Tibial artery (tissue), 4 donors: ENCODE measurements at regions not wholly inside any gene's neighbourhood (a gene's known extent, or its start where the extent isn't known, plus 50 kb on each side); places are given as distances from the start of the nearest gene placed in this dataset.
"Not testable (repeated sequence)": the region's sequence is repeated elsewhere in the genome, so short reads cannot be mapped to it uniquely, and the experiment has no call there.

Experiments
- DNase-seq, 2 donors: peaks; one replicate each; pipeline ENCODE4 v3.0.0-alpha.2; 2019
- H3K27ac ChIP-seq, 2 donors: fragments of 200-600 bp; sonication (generic) in 1 of 2; 1 replicate in 1 of 2; 2 replicates in 1 of 2; pipeline ENCODE4 v1.5.1; 2018 to 2019; ENCODE audit warnings: mild to moderate bottlenecking in 1 of 2
- H3K27me3 ChIP-seq, 2 donors: fragments of 200-600 bp; sonication (generic) in 1 of 2; one replicate each; pipeline versions ENCODE4 v1.5.1 to v1.6.0; 2016 to 2019
- H3K36me3 ChIP-seq, 3 donors: fragments of 200-600 bp; sonication (generic) in 2 of 3; one replicate each; pipeline ENCODE4 v1.5.1; 2016 to 2019; ENCODE audit warnings: mild to moderate bottlenecking in 2 of 3
- H3K4me1 ChIP-seq, 4 donors: fragments of 200-600 bp; sonication (generic) in 2 of 4; 1 replicate in 3 of 4; 2 replicates in 1 of 4; pipeline ENCODE4 v1.5.1; 2016 to 2019
- H3K4me3 ChIP-seq, 2 donors: fragments of 200-600 bp; sonication (generic) in 1 of 2; 1 replicate in 1 of 2; 2 replicates in 1 of 2; pipeline ENCODE4 v1.5.1; 2018 to 2019; ENCODE audit warnings: mild to moderate bottlenecking in 2 of 2
- H3K9me3 ChIP-seq, 3 donors: fragments of 200-600 bp; sonication (generic) in 1 of 3; one replicate each; pipeline ENCODE4 v1.5.1; 2016 to 2019
- CTCF ChIP-seq, 2 experiments: fragments of 200-600 bp in 1 of 2; fragments of 450-650 bp in 1 of 2; IDR thresholded peaks; one replicate each; pipeline ENCODE4 v1.5.1; 2017 to 2019; ENCODE audit warnings: antibody characterized with exemption in 2 of 2, mild to moderate bottlenecking in 1 of 2, moderate library complexity in 1 of 2
- intact Hi-C: fragments of 100-400 bp; cut with DNase I; formaldehyde crosslinking; loops from one replicate; pipeline ENCODE4 v1.15.0; 2023; ENCODE audit warnings: low total_unique reads

DNA sequence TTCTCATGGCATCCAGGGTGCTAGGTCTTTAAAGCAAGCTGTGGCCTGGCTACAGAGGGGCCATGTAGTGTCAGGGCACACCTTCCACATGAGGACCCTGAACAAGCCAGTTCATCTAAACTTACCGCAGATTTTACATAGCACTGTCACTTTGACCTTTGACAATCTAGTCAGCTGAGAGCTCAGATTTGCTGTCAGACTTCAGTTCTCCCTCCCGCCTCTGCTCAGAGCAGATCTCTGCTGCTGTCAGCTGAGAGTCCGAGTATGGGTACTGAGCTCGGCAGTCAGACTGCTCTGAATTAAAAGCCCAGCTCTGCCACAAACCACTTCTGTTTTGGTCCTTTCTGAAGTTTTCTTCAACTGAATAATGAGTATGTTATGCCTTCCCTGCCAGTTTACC lies 507.1 kb downstream of the SOX6 start:
- no peak overlapping the region for H3K27ac ChIP-seq
- no peaks in the 10 kb centered on the region for H3K9me3 ChIP-seq
- TF ChIP-seq CTCF (IDR thresholded peaks at IDR 0.05), result no peak
- H3K4me1 ChIP-seq, result peaks cover 0 to 21% (median 8%) of the 10 kb centered on the region in 4 donors
- H3K27me3 ChIP-seq, result no peaks in the 10 kb centered on the region
- H3K36me3 ChIP-seq, result no peaks in the 10 kb centered on the region
- DNase-seq, result no peak
- intact Hi-C loops, result no loop called here
- no peak overlapping the region for H3K4me3 ChIP-seq

- DNase-seq, H3K27me3 ChIP-seq, H3K9me3 ChIP-seq, H3K27ac ChIP-seq, H3K4me3 ChIP-seq, H3K36me3 ChIP-seq, intact Hi-C loops: not testable (repeated sequence)
- H3K4me1 ChIP-seq, result peaks cover 0 to 18% (median 8%) of the 10 kb centered on the region in 4 donors
Measured at GRCh38 chr11:15850335-15850734, 506.0 kb downstream of the SOX6 start.

DNA sequence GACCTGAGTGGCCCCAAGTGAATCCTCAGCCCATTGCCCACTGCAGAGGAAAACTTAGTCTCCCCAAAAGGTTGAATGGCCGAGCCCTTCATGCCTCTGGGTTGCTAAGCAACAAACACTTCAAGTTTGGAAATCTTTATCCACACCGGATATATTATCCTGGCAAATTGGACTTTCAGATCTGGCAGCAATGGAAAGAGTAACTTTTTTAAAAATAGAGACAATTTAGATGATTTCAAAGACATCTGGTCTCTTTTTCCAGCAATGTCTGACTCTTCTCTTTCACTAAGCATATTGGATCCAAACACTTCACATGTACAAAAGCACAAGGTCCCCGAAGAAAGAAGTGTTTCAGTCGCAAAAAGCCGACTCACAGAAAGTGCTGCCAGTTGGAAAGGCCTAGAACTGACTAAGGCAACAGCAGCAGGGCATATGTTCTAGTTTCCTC lies 505.3 kb downstream of the SOX6 start:
- peaks cover 0 to 18% (median 8%) of the 10 kb centered on the region in 4 donors for H3K4me1 ChIP-seq
- no peaks in the 10 kb centered on the region for H3K27me3 ChIP-seq
- peak overlapping the region; percentile 39 to 43 for H3K27ac ChIP-seq
- H3K36me3 ChIP-seq, result no peaks in the 10 kb centered on the region
- H3K9me3 ChIP-seq, result no peaks in the 10 kb centered on the region
- TF ChIP-seq CTCF (IDR thresholded peaks at IDR 0.05), result no peak
- intact Hi-C loops, result no loop called here
- no peak overlapping the region for H3K4me3 ChIP-seq
- no peak for DNase-seq

GRCh38 chr11:15852179-15852578 lies 504.2 kb downstream of the SOX6 start:
- DNase-seq, result no peak
- Histone ChIP-seq H3K4me1 (peaks cover 0 to 18% (median 8%) of the 10 kb centered on the region in 4 donors), H3K4me3 (no peak overlapping the region), H3K27ac (no peak overlapping the region), H3K27me3 (no peaks in the 10 kb centered on the region), H3K36me3 (no peaks in the 10 kb centered on the region), H3K9me3 (no peaks in the 10 kb centered on the region)
- intact Hi-C loops, result no loop called here
- TF ChIP-seq CTCF (IDR thresholded peaks at IDR 0.05), result peak in 1 of 2 experiments; percentile 15

DNA sequence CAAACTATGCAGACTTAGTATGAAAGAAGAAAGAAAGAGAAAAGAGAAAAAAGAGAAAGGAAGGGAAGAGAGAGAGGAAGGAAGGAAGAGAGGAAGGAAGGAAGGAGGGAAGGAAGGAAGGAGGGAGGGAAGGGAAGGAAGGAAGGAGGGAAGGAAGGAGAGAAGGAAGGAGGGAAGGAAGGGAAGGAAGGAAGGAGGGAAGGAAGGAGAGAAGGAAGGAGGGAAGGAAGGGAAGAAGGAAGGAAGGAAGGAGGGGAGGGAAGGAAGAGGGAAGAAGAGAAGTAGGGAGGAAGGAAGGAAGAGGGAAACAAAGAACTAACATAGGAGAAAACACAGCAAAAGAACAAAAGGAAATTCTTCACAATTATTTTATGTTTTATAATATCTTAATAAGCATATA lies 502.1 kb downstream of the SOX6 start:
- Histone ChIP-seq H3K27me3 (no peaks in the 10 kb centered on the region), H3K27ac (no peak overlapping the region), H3K9me3 (no peaks in the 10 kb centered on the region), H3K4me3 (no peak overlapping the region), H3K36me3 (no peaks in the 10 kb centered on the region), H3K4me1 (peaks cover 0 to 18% (median 10%) of the 10 kb centered on the region in 4 donors)
- intact Hi-C loops, result no loop called here
- no peak for TF ChIP-seq CTCF (IDR thresholded peaks at IDR 0.05)
- DNase-seq, result no peak

DNA sequence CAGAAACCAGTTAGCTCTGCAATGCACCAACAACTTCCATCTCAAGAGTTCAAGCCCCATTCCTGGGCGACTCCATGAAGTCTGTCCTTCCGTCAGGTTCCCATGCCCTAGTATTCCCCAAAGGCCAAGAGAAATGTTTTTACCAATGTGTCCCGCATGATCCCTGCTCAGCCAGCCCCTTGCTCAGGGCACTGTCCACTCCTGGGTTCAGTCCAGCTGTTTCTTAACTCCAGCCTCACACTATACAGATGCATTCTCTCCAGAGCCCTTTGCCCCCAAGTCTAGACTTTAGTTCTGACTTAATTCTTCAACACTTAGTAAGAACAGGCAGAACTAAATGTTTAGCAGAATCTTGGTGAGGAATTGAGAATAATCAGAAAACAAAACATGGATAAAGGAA lies 497.5 kb downstream of the SOX6 start:
- no peaks in the 10 kb centered on the region for H3K9me3 ChIP-seq
- H3K4me1 ChIP-seq, result peaks cover 0 to 23% (median 0%) of the 10 kb centered on the region in 4 donors
- intact Hi-C loops, result no loop called here
- no peak for TF ChIP-seq CTCF (IDR thresholded peaks at IDR 0.05)
- DNase-seq, result no peak
- H3K36me3 ChIP-seq, result no peaks in the 10 kb centered on the region
- H3K27ac ChIP-seq, result peak overlapping the region in 1 of 2 donors; percentile 25
- H3K4me3 ChIP-seq, result no peak overlapping the region
- no peaks in the 10 kb centered on the region for H3K27me3 ChIP-seq
